HG03280 (cell line): ENCODE measurements at regions not wholly inside any gene's neighbourhood (a gene's known extent, or its start where the extent isn't known, plus 50 kb on each side); places are given as distances from the start of the nearest gene placed in this dataset.

Experiments used
- ATAC-seq: cut with Tn5 transposase; IDR thresholded peaks from one replicate; pipeline ENCODE4 v1.9.1; 2021; ENCODE audit warnings: mild to moderate bottlenecking, moderate library complexity; ENCODE audit not compliant: unreplicated experiment

GRCh38 chr2:82652117-82652516 lies 1807.0 kb downstream of the SUCLG1 start:
- no peak for ATAC-seq

GRCh38 chr2:82650038-82650437 lies 1809.0 kb downstream of the SUCLG1 start:
- no peak for ATAC-seq

- ATAC-seq: no peak
Measured at GRCh38 chr2:82641598-82642180, 1817.4 kb downstream of the SUCLG1 start.

GRCh38 chr2:82636402-82637020 lies 1822.6 kb downstream of the SUCLG1 start:
- ATAC-seq: no peak

- no peak for ATAC-seq
Measured at GRCh38 chr2:82599021-82599420, 1860.1 kb downstream of the SUCLG1 start.

- ATAC-seq: no peak
Measured at GRCh38 chr2:82596581-82596980, 1862.5 kb downstream of the SUCLG1 start.

DNA sequence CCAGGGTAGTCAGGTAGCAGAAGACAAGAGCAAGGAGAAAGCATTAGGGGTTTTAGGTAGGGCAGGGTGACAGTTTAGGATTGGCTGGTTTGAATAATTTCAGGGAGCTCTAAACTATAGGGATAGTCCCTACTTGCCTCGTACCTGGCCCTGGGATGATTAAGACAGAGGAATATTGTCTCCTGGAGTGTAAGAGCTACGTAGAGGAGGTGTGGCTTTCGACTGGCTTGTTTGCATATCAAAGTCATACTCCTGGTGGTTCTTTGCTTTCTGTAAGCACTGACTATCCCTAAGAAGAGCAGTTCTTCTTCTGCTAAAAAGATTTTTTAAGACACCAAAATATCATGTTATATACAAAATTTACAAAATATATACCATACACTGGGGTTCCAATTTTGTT lies 1867.4 kb downstream of the SUCLG1 start:
- no peak for ATAC-seq

- no peak for ATAC-seq
Measured at GRCh38 chr2:82576656-82577055, 1882.4 kb downstream of the SUCLG1 start.

- no peak for ATAC-seq
Measured at GRCh38 chr2:82539280-82539621, 1919.8 kb downstream of the SUCLG1 start.

DNA sequence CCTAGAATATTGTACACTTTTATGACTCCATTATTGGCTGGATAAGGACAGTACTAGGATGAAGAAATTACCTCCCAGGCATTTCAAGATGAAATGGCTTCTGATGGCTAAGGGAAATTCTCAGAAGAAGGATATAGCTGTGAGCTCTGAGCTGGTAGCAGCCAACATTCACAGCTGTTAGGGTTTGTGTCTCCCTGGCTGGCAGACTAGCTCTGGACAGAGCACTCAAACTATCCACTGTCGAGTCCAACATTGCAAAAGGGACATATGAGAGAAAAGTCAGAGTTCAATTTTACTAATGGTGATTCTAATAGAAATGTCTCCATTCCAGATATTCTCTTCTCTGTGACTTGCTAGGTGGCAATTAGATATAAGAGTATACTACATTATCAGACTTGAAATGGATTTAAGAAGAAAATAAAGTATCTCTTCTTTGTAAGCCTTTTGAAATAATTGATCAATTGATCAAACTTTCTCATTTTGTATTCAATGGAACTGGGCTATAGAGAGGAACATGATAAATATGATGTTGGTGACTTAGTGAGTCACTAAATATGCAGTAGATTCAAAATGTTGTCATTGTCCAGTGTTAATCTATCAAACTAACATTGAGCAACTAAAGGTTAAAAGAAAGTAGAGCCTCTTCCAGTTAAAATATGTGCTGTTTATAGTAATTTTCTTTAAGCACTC lies 1920.3 kb downstream of the SUCLG1 start:
- ATAC-seq: no peak

DNA sequence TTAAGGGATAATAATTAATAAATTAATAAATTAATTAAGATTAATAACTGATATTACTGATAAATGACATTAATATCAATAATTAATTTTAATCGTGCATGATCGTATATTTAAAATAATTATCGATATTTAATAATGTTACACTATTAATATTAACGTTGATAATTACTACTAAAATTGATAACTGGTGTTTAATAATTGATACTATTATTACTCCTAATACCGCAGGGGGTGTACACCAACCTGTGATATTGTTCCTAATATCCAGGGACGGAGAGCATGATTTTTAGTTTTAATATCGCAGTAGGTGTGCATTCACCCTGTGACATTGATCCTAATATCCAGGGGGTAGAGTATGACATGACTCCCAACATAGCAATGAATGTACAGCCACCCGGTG lies 1930.8 kb downstream of the SUCLG1 start:
- no peak for ATAC-seq

DNA sequence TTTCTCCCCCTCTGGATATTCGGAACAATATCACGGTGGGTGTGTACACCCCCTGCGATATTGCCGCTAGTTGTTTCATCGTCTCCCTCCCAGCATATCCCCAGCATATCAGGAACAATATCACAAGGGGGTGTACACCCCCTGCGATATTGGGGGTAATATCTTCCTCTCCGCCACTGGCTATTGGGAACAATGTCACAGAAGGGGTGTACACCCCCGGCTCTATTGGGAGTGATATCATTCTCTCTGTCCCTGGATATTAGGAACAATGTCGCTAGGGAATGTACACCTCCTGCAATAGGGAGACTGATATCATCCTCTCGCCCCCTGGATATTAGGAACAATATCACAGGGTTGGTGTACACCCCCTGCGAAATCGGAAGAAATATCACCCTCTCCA lies 1932.0 kb downstream of the SUCLG1 start:
- ATAC-seq: no peak

DNA sequence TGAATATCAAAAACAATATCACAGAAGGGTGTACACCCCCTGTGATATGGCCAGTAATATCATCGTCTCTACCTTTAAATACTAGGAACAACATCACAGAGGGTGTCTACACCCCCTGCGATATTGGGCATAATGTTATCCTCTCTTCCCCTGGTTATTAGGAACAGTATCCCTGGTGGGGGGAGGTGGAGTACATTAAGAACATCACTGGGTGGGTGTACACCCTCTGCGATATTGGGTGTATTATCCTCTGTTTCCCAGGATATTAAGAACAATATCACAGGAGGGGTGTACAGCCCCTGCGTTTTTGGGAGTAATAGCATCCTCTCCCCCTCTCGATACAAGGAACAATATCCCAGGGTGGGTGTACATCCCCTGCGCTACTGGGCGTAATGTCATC lies 1932.8 kb downstream of the SUCLG1 start:
- ATAC-seq: no peak

DNA sequence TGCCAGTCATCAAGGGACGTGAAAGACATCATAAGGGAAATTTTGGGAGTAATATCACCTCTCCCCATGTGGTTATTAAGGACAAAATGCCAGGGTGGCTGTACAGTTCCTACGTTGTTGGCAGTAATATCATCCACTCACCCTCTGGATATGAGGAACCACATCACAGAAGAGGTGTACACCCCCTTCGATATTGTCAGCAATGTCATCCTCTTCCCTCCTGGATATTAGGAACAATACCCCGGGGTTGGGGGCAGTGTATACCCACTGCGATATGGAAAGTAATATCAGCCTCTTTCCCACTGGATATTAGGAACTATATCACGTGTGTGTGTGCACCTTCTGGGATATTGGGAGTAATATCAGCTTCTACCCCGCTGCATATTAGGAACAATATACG lies 1933.3 kb downstream of the SUCLG1 start:
- no peak for ATAC-seq

DNA sequence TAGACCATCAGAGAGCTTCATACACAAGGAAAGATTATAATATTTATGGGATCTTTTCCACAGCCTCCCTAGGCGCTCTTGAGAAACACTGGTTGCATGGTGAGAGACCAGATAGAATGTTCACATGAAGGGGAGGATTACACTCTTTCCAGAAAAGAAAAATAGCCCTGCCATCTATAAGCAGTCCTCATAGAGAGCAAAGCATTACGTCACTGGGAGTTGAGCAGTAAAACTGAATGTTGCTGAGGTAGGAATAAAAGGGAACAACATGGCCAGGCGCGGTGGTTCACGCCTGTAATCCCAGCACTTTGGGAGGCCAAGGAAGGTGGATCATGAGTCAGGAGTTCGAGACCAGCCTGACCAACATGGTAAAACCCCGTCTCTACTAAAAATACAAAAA lies 1934.3 kb downstream of the SUCLG1 start:
- no peak for ATAC-seq

GRCh38 chr2:82511894-82512293 lies 1947.2 kb downstream of the SUCLG1 start:
- no peak for ATAC-seq

GRCh38 chr2:82508702-82509101 lies 1950.4 kb downstream of the SUCLG1 start:
- no peak for ATAC-seq

DNA sequence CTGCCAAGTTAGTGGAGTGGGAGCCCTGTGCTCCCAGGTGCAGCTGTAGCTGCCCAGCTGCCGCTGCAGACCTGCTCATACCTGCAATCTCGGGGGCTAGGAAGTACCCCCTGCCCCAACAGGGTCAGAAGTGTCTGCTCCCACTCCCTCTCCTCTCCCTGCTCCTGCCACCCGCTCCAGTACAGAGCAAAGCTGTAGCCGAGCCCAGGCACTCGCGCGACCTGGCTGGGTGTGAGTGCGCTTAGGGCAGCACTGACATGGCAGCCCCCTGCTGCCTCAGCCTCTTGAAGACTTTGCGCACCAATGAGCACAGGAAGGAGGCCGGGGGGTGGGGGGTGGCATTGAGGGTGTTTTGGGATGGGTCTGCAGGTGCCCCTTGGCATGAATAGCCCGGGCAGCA lies 1951.4 kb downstream of the SUCLG1 start:
- no peak for ATAC-seq

DNA sequence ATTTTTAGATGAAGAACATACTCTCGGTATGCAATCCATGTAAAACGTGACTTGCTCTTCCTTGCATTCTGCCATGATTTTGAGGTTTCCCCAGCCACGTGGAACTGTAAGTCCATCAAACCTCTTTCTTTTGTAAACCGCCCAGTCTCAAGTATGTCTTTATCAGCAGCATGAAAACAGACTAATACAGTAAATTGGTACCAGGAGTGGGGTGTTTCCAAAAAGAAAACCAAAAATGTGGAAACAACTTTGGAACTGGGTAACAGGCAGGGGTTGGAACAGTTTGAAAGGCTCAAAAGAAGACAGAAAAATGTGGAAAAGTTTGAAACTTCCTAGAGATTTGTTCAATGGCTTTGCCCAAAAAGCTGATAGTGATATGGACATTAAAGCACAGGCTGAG lies 1957.9 kb downstream of the SUCLG1 start:
- no peak for ATAC-seq

- no peak for ATAC-seq
Measured at GRCh38 chr2:82498777-82499443, 1960.2 kb downstream of the SUCLG1 start.

- no peak for ATAC-seq
Measured at GRCh38 chr2:82494739-82495138, 1964.3 kb downstream of the SUCLG1 start.

GRCh38 chr2:82491591-82491990 lies 1967.5 kb downstream of the SUCLG1 start:
- ATAC-seq: no peak
